ENCODE measurements at regions not wholly inside any gene's neighbourhood (a gene's known extent, or its start where the extent isn't known, plus 50 kb on each side); places are given as distances from the start of the nearest gene placed in this dataset.
"Not testable (repeated sequence)": the region's sequence is repeated elsewhere in the genome, so short reads cannot be mapped to it uniquely, and the experiment has no call there.

- Mint-ChIP-seq H3K27ac (no peak overlapping the region), H3K9me3 (no peaks in the 10 kb centered on the region), H3K4me1 (no peaks in the 10 kb centered on the region)
These were observed 82.3 kb upstream of the PPP2R3B start for GRCh38 chrX:468979-469378.

GRCh38 chrX:470686-471085 is 84.0 kb upstream of the PPP2R3B start:
- no peak overlapping the region for H3K4me3 Mint-ChIP-seq
- H4K20me1 ChIP-seq (ENCODE audit: low read depth): no peaks in the 10 kb centered on the region
- H3K9me3 Mint-ChIP-seq: peaks cover 2% of the 10 kb centered on the region
- no peak overlapping the region for H3K9ac ChIP-seq
- no peak overlapping the region for H2AFZ ChIP-seq (replicated peaks)
- no peak overlapping the region for H3K27ac ChIP-seq
- H3F3A ChIP-seq (ENCODE audit: low read depth): no peaks in the 10 kb centered on the region
- H3K4me2 ChIP-seq: no peak overlapping the region
- H3K27ac Mint-ChIP-seq: no peak overlapping the region
- no peaks in the 10 kb centered on the region for H3K4me1 Mint-ChIP-seq
- no peak for DNase-seq (ENCODE audit: low spot score)
- no peaks in the 10 kb centered on the region for H3K79me2 ChIP-seq (ENCODE audit: low read depth)
- H3K4me3 ChIP-seq: no peak overlapping the region
- no peaks in the 10 kb centered on the region for H3K27me3 Mint-ChIP-seq (ENCODE audit: insufficient read depth, low read depth)
- no peaks in the 10 kb centered on the region for H3K9me3 ChIP-seq (ENCODE audit: low read depth)
- TF ChIP-seq CTCF (IDR thresholded peaks at IDR 0.05): no peak
- no peak for TF ChIP-seq EZH2 (IDR thresholded peaks at IDR 0.05)
- TF ChIP-seq EZH2phosphoT487 (IDR thresholded peaks at IDR 0.05): no peak
- no peaks in the 10 kb centered on the region for H3K36me3 ChIP-seq
- no peaks in the 10 kb centered on the region for H3K27me3 ChIP-seq
- H3K4me1 ChIP-seq: no peaks in the 10 kb centered on the region
- no peaks in the 10 kb centered on the region for H3K36me3 Mint-ChIP-seq

More at GRCh38 chrX:468979-469378, 82.3 kb upstream of the PPP2R3B start:
- no peak overlapping the region for H3K27ac ChIP-seq
- TF ChIP-seq EZH2 (IDR thresholded peaks at IDR 0.05) (no peak), EZH2phosphoT487 (IDR thresholded peaks at IDR 0.05) (no peak), CTCF (IDR thresholded peaks at IDR 0.05) (no peak)
- H3K4me1 ChIP-seq: no peaks in the 10 kb centered on the region
- H3K9me3 ChIP-seq (ENCODE audit: low read depth): no peaks in the 10 kb centered on the region
- H3K36me3 ChIP-seq: no peaks in the 10 kb centered on the region
- no peak overlapping the region for H3K4me3 ChIP-seq
- no peaks in the 10 kb centered on the region for H4K20me1 ChIP-seq (ENCODE audit: low read depth)
- Mint-ChIP-seq H3K4me3 (no peak overlapping the region), H3K36me3 (no peaks in the 10 kb centered on the region), H3K27me3 (ENCODE audit: insufficient read depth, low read depth) (no peaks in the 10 kb centered on the region)
- no peaks in the 10 kb centered on the region for H3F3A ChIP-seq (ENCODE audit: low read depth)
- no peak for DNase-seq (ENCODE audit: low spot score)
- no peak overlapping the region for H2AFZ ChIP-seq (replicated peaks)
- no peaks in the 10 kb centered on the region for H3K27me3 ChIP-seq
- H3K79me2 ChIP-seq (ENCODE audit: low read depth): no peaks in the 10 kb centered on the region
- H3K9ac ChIP-seq: no peak overlapping the region
- no peak overlapping the region for H3K4me2 ChIP-seq

GRCh38 chrX:471281-471680 is 84.6 kb upstream of the PPP2R3B start:
- H3K4me2 ChIP-seq: no peak overlapping the region

GRCh38 chrX:472275-472674 is 85.6 kb upstream of the PPP2R3B start:
- H3K4me3 Mint-ChIP-seq; H3K9me3 ChIP-seq (ENCODE audit: low read depth); H3F3A ChIP-seq (ENCODE audit: low read depth); H3K27me3 Mint-ChIP-seq (ENCODE audit: insufficient read depth, low read depth); H2AFZ ChIP-seq (replicated peaks); H3K4me1 Mint-ChIP-seq; H3K79me2 ChIP-seq (ENCODE audit: low read depth); H3K27ac ChIP-seq; H4K20me1 ChIP-seq (ENCODE audit: low read depth); H3K4me2 ChIP-seq; H3K36me3 ChIP-seq; H3K4me1 ChIP-seq; DNase-seq (ENCODE audit: low spot score); H3K27me3 ChIP-seq; H3K36me3 Mint-ChIP-seq; H3K9ac ChIP-seq; H3K4me3 ChIP-seq; H3K9me3 Mint-ChIP-seq: not testable (repeated sequence)
- peak overlapping the region; percentile 18 for H3K27ac Mint-ChIP-seq

More at GRCh38 chrX:471281-471680, 84.6 kb upstream of the PPP2R3B start:
- H4K20me1 ChIP-seq (ENCODE audit: low read depth): no peaks in the 10 kb centered on the region
- H3K4me1 ChIP-seq: no peaks in the 10 kb centered on the region
- H3K36me3 ChIP-seq: no peaks in the 10 kb centered on the region
- H3K27me3 ChIP-seq: no peaks in the 10 kb centered on the region
- Mint-ChIP-seq H3K27ac (no peak overlapping the region), H3K9me3 (peaks cover 4% of the 10 kb centered on the region), H3K4me1 (peaks cover 5% of the 10 kb centered on the region), H3K36me3 (no peaks in the 10 kb centered on the region), H3K27me3 (ENCODE audit: insufficient read depth, low read depth) (peaks cover 2% of the 10 kb centered on the region), H3K4me3 (no peak overlapping the region)
- H3K27ac ChIP-seq: no peak overlapping the region
- H3K9ac ChIP-seq: no peak overlapping the region
- H3K79me2 ChIP-seq (ENCODE audit: low read depth): no peaks in the 10 kb centered on the region
- no peak overlapping the region for H3K4me3 ChIP-seq
- no peak overlapping the region for H2AFZ ChIP-seq (replicated peaks)
- no peaks in the 10 kb centered on the region for H3F3A ChIP-seq (ENCODE audit: low read depth)
- DNase-seq (ENCODE audit: low spot score): no peak
- no peaks in the 10 kb centered on the region for H3K9me3 ChIP-seq (ENCODE audit: low read depth)
- TF ChIP-seq CTCF (IDR thresholded peaks at IDR 0.05) (no peak), EZH2phosphoT487 (IDR thresholded peaks at IDR 0.05) (no peak), EZH2 (IDR thresholded peaks at IDR 0.05) (no peak)

All from neural progenitor cell (in vitro differentiated cells).